ENCODE measurements at regions not wholly inside any gene's neighbourhood (a gene's known extent, or its start where the extent isn't known, plus 50 kb on each side); places are given as distances from the start of the nearest gene placed in this dataset.
"Not testable (repeated sequence)": the region's sequence is repeated elsewhere in the genome, so short reads cannot be mapped to it uniquely, and the experiment has no call there.

DNA sequence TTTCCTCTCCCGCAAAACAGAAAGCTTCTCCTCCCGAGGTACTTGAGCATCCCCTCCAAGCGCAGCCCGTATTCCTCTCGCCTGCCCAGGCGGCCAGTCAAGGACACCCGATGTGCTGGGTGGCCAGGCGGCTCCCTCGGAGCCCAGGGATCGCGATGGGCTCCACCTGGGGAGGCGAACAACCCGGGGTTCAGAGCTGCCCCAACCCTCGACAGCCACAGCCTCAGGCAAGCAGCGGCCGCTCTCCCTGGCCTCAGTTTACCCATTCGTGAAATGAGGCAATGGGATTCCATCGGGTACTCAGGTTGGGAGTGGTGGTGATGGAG is 147.4 kb downstream of the CYP26A1 start:
- no peak for DNase-seq (ENCODE audit: low read depth)

DNA sequence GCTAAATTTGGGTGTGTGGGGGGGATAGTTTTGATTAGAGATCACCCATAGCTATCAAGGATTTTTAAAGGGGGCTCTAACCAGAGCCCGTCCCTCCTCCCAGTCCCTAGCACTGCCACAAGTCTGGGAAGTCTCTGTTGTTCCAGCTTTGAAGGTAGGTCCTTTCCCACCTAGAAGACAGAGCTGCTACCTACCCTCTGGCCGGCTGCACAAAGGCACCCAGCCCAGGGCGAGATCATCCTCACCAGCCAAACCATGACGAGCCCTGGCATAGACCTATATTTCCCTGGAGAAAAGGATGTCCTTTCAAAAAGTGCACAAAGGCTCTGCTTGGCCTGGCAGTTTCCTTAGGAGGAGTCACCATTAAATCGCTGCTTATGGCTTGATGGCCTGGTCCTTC is 147.8 kb downstream of the CYP26A1 start:
- no peak for DNase-seq (ENCODE audit: low read depth)

DNA sequence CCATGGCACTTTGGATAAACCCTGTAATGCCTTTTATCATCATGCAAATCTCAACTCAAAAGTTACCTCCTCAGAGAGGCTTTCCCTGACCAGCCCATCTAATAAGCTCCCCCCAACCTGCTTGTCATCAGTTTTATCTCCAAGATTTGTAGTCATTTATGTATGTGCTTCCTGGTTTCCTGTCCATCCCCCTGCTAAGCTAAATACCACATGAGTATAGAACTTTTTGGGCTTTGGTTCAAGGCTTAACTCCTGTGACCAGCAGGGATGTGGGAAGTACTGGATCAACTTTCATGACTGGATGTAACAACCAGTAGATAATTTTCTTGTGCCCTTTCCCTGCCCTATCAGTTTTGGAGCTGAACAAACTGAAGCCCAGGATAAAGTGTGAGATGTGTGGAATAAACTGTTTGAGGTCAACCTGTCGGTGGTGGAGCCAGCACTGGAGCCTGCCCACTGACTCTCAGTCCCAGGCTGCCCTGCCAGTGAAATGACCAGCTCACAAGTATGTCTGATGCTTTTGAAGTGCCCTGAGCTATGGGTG is 148.6 kb downstream of the CYP26A1 start:
- no peak for DNase-seq (ENCODE audit: low read depth)

DNA sequence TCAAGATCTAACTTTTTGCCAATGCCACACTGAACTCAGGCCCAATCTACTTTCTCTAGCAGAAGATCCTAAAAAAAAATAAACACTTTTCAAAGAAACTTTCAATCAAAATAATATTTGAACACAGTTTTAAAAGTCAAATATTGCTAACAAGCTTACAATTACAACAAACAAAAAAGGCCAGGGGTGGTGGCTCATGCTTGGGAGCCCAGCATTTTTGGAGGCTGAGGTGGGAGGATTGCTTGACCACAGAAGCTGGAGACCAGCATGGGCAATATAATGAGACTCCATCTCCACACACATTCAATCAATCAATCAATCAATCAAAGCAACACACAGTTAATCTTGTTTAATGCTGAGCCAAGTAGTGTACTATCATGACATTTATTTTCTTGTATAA is 149.2 kb downstream of the CYP26A1 start:
- no peak for DNase-seq (ENCODE audit: low read depth)

DNA sequence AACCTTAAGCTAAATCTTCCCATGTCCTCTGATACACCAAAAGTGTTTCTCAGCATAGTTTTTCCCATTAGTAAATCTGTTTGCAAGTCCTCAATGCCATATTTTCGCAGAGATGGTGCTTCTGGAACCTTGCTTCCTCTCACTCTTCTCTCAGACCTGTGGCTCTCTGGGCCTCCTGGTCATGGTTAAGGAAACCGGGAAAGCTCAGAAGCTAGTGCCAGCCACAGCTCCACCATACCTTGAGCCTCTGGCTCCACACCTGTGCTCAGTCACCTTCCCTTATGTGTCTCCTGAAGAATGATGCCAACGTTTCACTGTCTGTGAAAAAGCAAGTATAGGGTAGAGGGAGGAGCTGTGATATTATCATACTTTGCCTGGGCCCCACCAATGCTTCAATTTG is 149.6 kb downstream of the CYP26A1 start:
- no peak for DNase-seq (ENCODE audit: low read depth)

DNA sequence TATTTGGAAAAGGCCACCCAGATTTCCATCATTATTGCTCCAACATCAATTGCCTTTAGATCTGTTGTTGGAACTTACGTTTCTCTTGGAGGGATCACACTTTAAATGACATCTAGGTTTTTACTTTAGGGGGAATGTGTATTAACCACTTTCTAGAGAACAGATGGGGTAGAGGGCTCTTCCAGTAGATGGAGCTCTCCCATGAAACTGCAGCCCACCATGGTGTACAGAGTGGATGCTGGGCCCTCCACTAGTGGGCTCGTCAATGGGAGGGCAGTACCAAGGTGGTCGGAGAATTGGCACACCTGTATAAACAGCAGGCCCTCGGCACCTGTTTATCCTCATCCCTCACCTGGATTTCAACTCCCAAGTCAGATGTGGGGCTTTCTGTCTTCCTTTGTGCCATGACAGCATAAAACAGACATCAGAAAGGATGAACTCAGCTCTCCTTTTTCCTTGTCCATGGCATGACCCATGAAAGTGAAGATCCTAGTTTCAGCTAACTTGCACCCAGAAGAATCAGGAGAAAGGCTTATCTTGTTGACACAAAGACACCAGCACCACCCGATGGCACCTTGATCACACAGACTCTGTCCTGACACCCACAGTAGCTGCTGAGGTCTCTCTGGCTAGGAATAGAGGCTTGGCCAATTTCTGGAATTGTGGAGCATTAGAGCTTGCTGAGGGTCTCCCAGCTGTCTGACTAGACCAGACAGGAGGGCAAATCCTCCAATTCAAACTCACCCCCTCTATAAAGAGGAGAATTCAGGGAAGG is 150.5 kb downstream of the CYP26A1 start:
- no peak for DNase-seq (ENCODE audit: low read depth)

DNA sequence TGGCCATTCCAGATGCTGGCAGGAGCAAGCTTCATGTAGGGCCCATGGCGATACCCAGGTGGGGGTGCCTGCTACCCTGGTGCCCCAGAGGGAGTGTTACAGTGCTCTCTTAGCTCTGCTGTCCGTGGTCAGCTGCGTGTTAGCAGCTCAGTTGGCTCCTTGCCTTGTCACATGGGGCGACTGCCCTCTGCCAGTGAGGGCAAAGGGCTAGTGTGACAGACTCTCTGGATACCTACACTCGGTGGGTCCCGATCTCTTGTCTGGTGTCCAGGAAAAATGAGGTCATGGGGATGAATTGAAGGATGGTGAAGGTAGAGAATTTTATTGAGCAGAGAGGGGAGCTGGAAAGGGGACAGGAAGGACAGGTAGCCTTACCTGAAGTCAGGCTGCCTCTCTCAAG is 152.2 kb downstream of the CYP26A1 start:
- no peak for DNase-seq (ENCODE audit: low read depth)

DNA sequence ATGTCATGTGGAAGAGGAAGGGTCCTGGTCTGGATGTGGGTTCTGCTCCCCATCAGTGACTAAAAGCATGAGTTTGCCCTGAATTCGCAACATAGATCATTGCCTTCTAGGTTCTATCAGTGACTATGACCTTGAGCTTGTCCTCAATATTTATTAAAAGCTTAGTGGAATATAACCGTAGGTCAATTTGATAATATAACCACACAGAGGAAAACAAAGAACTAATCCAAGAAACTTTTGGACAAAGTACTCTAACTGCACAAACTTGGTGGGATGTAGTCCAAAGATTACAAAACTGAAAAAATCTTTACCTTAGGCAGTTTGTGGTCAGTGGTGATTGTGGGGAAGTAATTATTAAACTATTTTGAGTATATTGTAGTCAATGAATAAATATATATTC is 152.9 kb downstream of the CYP26A1 start:
- no peak for DNase-seq (ENCODE audit: low read depth)

DNA sequence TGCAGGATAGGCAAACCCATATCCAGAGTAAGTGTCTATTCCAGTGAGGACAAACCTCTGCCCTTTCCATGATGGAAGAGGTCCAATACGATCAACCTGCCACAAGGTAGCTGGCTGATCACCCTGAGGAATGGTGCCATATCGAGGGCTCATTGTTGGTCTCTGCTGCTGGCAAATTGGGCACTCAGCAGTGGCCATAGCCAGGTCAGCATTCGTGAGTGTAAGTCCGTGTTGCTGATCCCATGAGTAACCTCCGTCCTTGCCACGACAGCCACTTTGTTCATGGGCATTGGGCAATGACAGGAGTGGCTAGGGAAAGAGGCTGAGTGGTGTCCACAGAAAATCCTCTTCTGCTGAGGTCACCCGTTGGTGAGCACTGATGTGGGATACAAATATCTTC is 156.9 kb downstream of the CYP26A1 start:
- DNase-seq (ENCODE audit: low read depth) = not testable (repeated sequence)

DNA sequence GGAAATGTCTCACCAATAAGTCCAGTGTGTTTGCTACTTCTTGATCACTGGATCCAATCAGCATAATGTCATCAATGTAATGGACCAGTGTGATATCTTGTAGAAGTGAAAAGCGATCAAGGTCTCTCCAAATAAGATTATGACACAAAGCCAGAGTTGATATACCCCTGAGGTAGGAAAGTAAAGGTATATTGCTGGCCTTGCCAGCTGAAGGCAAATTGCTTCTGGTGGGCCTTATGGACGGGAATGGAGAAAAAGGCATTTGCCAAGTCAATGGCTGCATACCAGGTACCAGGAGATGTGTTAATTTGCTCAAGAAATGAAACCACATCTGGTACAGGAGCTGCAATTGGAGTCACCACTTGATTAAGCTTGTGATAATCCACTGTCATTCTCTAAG is 158.5 kb downstream of the CYP26A1 start:
- not testable (repeated sequence) for DNase-seq (ENCODE audit: low read depth)

DNA sequence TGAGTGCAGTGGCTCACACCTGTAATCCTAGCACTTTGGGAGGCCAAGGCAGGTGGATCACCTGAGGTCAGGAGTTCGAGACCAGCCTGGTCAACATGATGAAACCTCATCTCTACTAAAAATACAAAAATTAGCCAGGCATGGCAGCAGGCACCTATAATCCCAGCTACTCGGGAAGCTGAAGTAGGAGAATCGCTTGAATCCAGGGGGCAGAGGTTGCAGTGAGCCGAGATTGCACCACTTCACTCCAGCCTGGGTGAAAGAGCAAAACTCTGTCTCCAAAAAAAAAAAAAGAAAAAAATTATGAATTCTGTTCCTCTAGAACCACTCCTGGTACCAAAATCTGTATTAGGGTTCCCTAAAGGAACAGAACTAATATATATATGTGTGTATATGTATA is 161.2 kb downstream of the CYP26A1 start:
- DNase-seq (ENCODE audit: low read depth) = not testable (repeated sequence)

DNA sequence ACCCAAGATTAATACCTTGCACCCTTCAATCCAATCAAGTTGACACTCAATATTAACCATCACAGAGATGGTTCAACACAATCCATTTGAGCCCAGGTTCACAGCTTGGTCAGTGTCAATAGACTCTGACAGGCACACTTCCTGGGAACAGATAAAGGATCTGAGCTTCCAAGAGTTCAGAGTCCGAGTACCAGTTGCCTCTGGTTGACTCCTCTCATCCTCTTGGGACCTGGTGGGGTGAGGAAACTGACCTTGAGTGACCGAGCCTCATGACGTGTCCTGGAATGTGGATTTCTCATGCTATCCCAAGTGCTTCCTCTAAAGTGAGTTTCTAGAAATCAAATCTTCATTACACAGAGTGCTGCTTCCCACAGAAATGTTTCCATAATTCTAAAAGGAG is 162.0 kb downstream of the CYP26A1 start:
- peak; percentile 71 for DNase-seq (ENCODE audit: low read depth)

DNA sequence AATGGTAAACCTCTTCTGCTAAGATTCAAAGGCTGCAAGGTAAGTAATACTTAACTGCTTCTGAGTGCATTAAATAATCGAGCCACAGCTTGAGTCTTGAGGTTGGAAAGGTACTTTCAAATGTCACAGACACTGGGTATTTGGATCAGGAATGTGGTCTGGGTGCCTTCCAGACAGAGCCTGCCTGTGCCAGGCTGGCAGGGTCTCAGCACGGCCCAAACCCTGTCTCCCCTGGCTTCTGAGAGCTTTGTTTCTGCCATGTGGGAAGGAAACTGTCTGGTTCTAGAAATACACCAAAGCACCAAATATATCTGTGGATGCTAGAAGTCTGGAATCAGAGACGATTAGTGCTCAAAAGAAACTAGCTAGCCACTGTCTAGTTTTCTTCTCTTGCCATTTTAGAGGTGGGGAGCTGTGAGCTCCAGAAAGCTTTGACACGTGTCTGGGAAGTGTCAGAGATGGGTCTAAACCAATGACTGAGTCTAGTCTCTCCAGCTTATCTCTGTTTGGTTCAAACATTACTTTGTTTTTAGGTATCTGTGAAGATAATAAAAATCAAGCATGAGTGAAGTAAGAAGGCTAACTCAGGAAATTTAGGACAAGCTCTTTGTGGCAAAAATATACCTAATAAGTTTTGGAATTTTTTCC is 162.8 kb downstream of the CYP26A1 start:
- no peak for DNase-seq (ENCODE audit: low read depth)

DNA sequence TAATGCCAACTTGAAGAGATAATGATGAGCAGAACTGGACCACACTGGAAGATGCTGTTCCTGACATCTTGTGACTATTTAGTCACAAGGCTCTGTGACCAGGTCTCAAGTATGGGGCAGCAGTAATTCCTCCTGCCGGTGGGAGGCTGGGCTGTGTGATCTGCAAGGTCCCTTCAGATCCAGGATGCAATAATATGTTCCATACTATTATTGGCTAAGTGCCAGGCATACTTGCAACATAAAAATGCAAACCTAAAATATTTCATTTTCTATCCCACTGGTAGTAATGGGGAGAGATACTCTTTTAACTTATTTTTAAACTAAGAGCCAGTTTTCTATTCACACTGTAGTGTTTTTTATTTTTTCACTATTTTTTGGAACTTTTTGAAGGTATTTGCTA is 171.5 kb downstream of the CYP26A1 start:
- no peak for DNase-seq (ENCODE audit: low read depth)

DNA sequence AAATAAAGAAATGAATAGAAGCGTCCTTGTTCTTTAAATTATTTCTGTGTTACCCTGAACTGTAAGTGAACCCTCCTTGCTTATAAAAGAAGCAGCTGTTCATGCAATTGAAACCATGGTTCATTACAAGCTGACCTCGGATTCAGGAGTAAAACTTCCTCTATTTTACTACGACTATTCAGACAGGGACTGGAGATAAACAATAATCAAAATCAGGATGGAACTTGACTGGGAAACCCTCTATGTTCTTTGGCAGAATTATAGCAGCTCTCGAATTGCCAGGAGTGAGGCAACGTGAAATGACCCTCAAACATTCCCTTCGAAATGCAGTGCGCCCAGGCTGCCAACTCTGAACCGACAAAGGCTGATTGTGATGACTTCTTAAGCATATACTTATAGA is 172.1 kb downstream of the CYP26A1 start:
- DNase-seq (ENCODE audit: low read depth) = no peak

DNA sequence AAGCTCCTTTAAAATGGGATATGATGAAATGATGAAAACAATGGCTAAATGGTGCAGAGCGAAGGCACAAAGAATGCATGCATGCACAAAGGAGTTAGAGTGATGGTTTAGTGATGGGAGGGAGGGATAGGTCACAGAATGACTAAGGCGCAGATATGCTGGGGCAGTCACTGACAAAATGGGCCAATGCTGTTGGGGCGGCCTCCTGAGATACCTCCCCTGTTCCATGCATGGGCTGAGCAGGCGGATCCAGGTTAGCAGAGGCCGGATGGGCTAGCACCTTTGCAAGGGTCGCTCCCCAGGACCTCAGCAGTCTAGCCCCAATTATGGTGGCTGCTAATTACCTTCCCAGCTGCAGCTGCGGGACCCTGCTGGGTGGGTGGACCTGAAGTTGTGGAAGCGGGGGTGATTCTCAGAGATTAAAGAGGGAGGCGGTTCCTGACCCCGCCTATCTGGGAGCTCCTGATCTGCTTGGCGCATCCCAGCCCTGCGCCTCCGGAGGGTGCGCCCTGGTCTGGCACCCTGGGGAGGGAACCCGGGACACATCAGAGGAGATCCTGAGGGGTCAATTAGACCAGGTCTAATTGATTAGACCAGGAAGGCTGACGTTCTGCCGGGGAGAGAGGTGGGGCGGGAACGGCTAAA is 175.0 kb downstream of the CYP26A1 start:
- no peak for DNase-seq (ENCODE audit: low read depth)

DNA sequence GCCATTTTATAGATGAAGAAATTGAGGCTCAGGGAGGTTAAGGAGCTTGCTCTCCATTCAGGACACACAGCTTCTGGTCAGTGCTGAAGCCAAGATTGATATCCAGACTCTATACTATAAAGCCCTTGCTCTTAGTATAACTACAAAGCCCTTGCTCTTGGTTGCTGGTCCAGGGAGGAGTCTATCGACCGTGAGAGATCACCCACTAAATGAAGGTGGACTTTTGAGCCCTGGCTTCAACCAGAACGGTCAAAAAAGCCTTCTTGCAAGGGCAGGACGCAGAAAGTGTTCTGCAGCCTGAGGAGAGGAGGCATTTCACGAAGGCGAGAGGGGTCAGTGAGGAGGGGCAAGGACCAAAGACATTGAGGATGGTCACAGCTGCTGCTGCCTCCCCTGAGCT is 176.3 kb downstream of the CYP26A1 start:
- no peak for DNase-seq (ENCODE audit: low read depth)

DNA sequence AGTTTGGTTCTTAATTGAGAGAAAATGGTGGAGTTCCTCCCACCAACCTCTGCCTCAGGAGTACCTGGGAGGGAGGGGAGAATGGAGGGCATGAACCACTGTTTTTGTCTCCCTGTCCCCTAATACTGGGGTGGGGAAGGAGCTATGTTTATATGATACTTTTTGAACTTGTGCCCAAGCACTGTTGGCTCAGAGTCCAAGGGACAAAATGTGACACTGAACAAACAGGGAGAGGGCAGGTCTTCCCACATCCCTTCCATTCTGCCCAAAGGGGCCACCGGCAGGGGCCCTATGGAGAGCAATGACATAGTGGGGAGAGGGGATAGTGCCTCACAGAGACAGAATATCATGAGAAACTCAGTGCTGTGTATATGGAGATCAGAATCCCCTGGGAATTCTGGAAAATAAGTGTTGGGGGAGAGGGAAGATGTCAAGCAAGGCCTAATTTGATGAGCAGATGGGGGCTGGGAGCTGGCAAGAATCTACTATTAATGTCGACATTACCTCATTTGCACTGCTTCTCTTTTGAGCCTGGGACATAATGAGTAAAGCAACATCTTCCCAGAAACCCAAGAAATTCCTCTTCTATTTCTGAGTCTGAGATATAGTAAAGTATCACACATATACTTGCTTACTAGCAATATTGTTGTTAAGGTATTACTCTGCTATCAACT is 180.6 kb downstream of the CYP26A1 start:
- DNase-seq (ENCODE audit: low read depth) = no peak

DNA sequence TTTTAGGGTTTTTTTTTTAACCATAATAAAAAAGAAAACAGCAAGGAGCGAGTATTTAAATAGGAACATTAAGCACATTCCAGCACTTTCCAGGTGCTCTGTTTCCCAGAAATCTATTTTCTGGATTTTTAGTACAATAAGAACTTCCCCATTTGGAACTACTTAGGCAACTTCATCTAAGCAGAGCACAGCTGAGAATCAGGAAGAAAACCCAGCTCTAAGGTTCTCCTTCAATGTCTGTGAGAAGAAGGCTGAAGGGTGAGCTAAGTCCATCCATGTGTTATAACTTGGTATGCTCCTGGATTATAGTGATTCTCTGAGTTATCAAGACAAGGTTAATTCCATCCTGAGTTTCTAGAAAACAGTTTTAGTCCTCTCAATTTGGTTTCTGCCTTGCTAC is 181.9 kb downstream of the CYP26A1 start:
- DNase-seq (ENCODE audit: low read depth) = no peak

All from GM04504 (cell line).